ENCODE measurements at regions not wholly inside any gene's neighbourhood (a gene's known extent, or its start where the extent isn't known, plus 50 kb on each side); places are given as distances from the start of the nearest gene placed in this dataset.
A peak's percentile ranks its signal among the peaks of the same experiment; 100 is the strongest.
"Not testable (repeated sequence)": the region's sequence is repeated elsewhere in the genome, so short reads cannot be mapped to it uniquely, and the experiment has no call there.

- H3K36me3 Mint-ChIP-seq (ENCODE audit: low read depth), result no peaks in the 10 kb centered on the region
- DNase-seq, result peak; percentile 14 to 32 (median 15)
- peaks cover 15% of the 10 kb centered on the region for H3K27me3 Mint-ChIP-seq
- H3K4me3 Mint-ChIP-seq, result no peak overlapping the region
- no peak overlapping the region for H3K27ac Mint-ChIP-seq
- H3K4me1 Mint-ChIP-seq, result peaks cover 8% of the 10 kb centered on the region
- ATAC-seq, result peak; percentile 99
- H3K9me3 ChIP-seq (ENCODE audit: control insufficient read depth, low read length, poor library complexity, severe bottlenecking), result no peaks in the 10 kb centered on the region
Measured at GRCh38 chr3:153768561-153769469, 352.4 kb upstream of the ARHGEF26 start.

- Mint-ChIP-seq H3K4me1 (peaks cover 6% of the 10 kb centered on the region), H3K36me3 (ENCODE audit: low read depth) (peaks cover 2% of the 10 kb centered on the region), H3K27ac (no peak overlapping the region), H3K4me3 (no peak overlapping the region), H3K27me3 (peaks cover 20% of the 10 kb centered on the region)
- H3K9me3 ChIP-seq (ENCODE audit: control insufficient read depth, low read length, poor library complexity, severe bottlenecking), result no peaks in the 10 kb centered on the region
- no peak for DNase-seq
- ATAC-seq, result no peak
Measured at GRCh38 chr3:153783106-153783505, 338.1 kb upstream of the ARHGEF26 start.

GRCh38 chr3:153783741-153784480 is 337.3 kb upstream of the ARHGEF26 start:
- ATAC-seq, result no peak
- H3K9me3 ChIP-seq (ENCODE audit: control insufficient read depth, low read length, poor library complexity, severe bottlenecking), result no peaks in the 10 kb centered on the region
- H3K27ac Mint-ChIP-seq, result no peak overlapping the region
- H3K27me3 Mint-ChIP-seq, result peaks cover 20% of the 10 kb centered on the region
- H3K4me3 Mint-ChIP-seq, result no peak overlapping the region
- peaks cover 2% of the 10 kb centered on the region for H3K36me3 Mint-ChIP-seq (ENCODE audit: low read depth)
- DNase-seq, result no peak
- peaks cover 6% of the 10 kb centered on the region for H3K4me1 Mint-ChIP-seq

GRCh38 chr3:153785901-153786300 is 335.3 kb upstream of the ARHGEF26 start:
- Mint-ChIP-seq H3K4me3 (no peak overlapping the region), H3K36me3 (ENCODE audit: low read depth) (peaks cover 2% of the 10 kb centered on the region), H3K4me1 (peaks cover 6% of the 10 kb centered on the region), H3K27ac (no peak overlapping the region), H3K27me3 (peaks cover 20% of the 10 kb centered on the region)
- DNase-seq (no peak), ATAC-seq (no peak)
- no peaks in the 10 kb centered on the region for H3K9me3 ChIP-seq (ENCODE audit: control insufficient read depth, low read length, poor library complexity, severe bottlenecking)

GRCh38 chr3:153789380-153789779 is 331.8 kb upstream of the ARHGEF26 start:
- peaks cover 2% of the 10 kb centered on the region for H3K36me3 Mint-ChIP-seq (ENCODE audit: low read depth)
- no peak for DNase-seq
- peaks cover 7% of the 10 kb centered on the region for H3K27me3 Mint-ChIP-seq
- no peak for ATAC-seq
- H3K4me1 Mint-ChIP-seq, result peaks cover 6% of the 10 kb centered on the region
- no peak overlapping the region for H3K27ac Mint-ChIP-seq
- no peaks in the 10 kb centered on the region for H3K9me3 ChIP-seq (ENCODE audit: control insufficient read depth, low read length, poor library complexity, severe bottlenecking)
- no peak overlapping the region for H3K4me3 Mint-ChIP-seq

- not testable (repeated sequence) for ATAC-seq; H3K27me3 Mint-ChIP-seq; H3K27ac Mint-ChIP-seq; DNase-seq; H3K36me3 Mint-ChIP-seq (ENCODE audit: low read depth); H3K9me3 ChIP-seq (ENCODE audit: control insufficient read depth, low read length, poor library complexity, severe bottlenecking); H3K4me3 Mint-ChIP-seq; H3K4me1 Mint-ChIP-seq
Measured at GRCh38 chr3:153797056-153797455, 324.1 kb upstream of the ARHGEF26 start.

GRCh38 chr3:153809097-153809496 is 312.1 kb upstream of the ARHGEF26 start:
- H3K4me3 Mint-ChIP-seq, result no peak overlapping the region
- H3K4me1 Mint-ChIP-seq, result no peaks in the 10 kb centered on the region
- no peaks in the 10 kb centered on the region for H3K27me3 Mint-ChIP-seq
- H3K27ac Mint-ChIP-seq, result no peak overlapping the region
- H3K9me3 ChIP-seq (ENCODE audit: control insufficient read depth, low read length, poor library complexity, severe bottlenecking), result no peaks in the 10 kb centered on the region
- H3K36me3 Mint-ChIP-seq (ENCODE audit: low read depth), result peaks cover 3% of the 10 kb centered on the region
- DNase-seq (no peak), ATAC-seq (no peak)

GRCh38 chr3:153818338-153818737 is 302.9 kb upstream of the ARHGEF26 start:
- ATAC-seq (no peak), DNase-seq (no peak)
- no peak overlapping the region for H3K4me3 Mint-ChIP-seq
- H3K27me3 Mint-ChIP-seq, result no peaks in the 10 kb centered on the region
- H3K9me3 ChIP-seq (ENCODE audit: control insufficient read depth, low read length, poor library complexity, severe bottlenecking), result no peaks in the 10 kb centered on the region
- H3K27ac Mint-ChIP-seq, result no peak overlapping the region
- H3K4me1 Mint-ChIP-seq, result peaks cover 5% of the 10 kb centered on the region
- no peaks in the 10 kb centered on the region for H3K36me3 Mint-ChIP-seq (ENCODE audit: low read depth)

GRCh38 chr3:153820035-153820434 is 301.2 kb upstream of the ARHGEF26 start:
- no peaks in the 10 kb centered on the region for H3K9me3 ChIP-seq (ENCODE audit: control insufficient read depth, low read length, poor library complexity, severe bottlenecking)
- peaks cover 5% of the 10 kb centered on the region for H3K4me1 Mint-ChIP-seq
- H3K27me3 Mint-ChIP-seq, result no peaks in the 10 kb centered on the region
- H3K4me3 Mint-ChIP-seq, result no peak overlapping the region
- no peak overlapping the region for H3K27ac Mint-ChIP-seq
- ATAC-seq, result no peak
- no peaks in the 10 kb centered on the region for H3K36me3 Mint-ChIP-seq (ENCODE audit: low read depth)
- no peak for DNase-seq

- not testable (repeated sequence) for H3K27ac Mint-ChIP-seq; H3K4me1 Mint-ChIP-seq; ATAC-seq; H3K4me3 Mint-ChIP-seq; H3K27me3 Mint-ChIP-seq; H3K9me3 ChIP-seq (ENCODE audit: control insufficient read depth, low read length, poor library complexity, severe bottlenecking); DNase-seq; H3K36me3 Mint-ChIP-seq (ENCODE audit: low read depth)
Measured at GRCh38 chr3:153828346-153828745, 292.8 kb upstream of the ARHGEF26 start.

- Mint-ChIP-seq H3K27ac (no peak overlapping the region), H3K4me3 (no peak overlapping the region), H3K27me3 (no peaks in the 10 kb centered on the region), H3K36me3 (ENCODE audit: low read depth) (no peaks in the 10 kb centered on the region), H3K4me1 (no peaks in the 10 kb centered on the region)
- DNase-seq (no peak), ATAC-seq (no peak)
- no peaks in the 10 kb centered on the region for H3K9me3 ChIP-seq (ENCODE audit: control insufficient read depth, low read length, poor library complexity, severe bottlenecking)
Measured at GRCh38 chr3:153829606-153830170, 291.5 kb upstream of the ARHGEF26 start.

- ATAC-seq (no peak), DNase-seq (no peak)
- Mint-ChIP-seq H3K27ac (no peak overlapping the region), H3K4me3 (no peak overlapping the region), H3K27me3 (no peaks in the 10 kb centered on the region), H3K4me1 (no peaks in the 10 kb centered on the region), H3K36me3 (ENCODE audit: low read depth) (no peaks in the 10 kb centered on the region)
- H3K9me3 ChIP-seq (ENCODE audit: control insufficient read depth, low read length, poor library complexity, severe bottlenecking), result no peaks in the 10 kb centered on the region
Measured at GRCh38 chr3:153830552-153830951, 290.6 kb upstream of the ARHGEF26 start.

GRCh38 chr3:153835540-153835939 is 285.6 kb upstream of the ARHGEF26 start:
- DNase-seq, result no peak
- no peak overlapping the region for H3K27ac Mint-ChIP-seq
- no peak for ATAC-seq
- H3K4me3 Mint-ChIP-seq, result no peak overlapping the region
- no peaks in the 10 kb centered on the region for H3K36me3 Mint-ChIP-seq (ENCODE audit: low read depth)
- no peaks in the 10 kb centered on the region for H3K4me1 Mint-ChIP-seq
- H3K9me3 ChIP-seq (ENCODE audit: control insufficient read depth, low read length, poor library complexity, severe bottlenecking), result no peaks in the 10 kb centered on the region
- peaks cover 5% of the 10 kb centered on the region for H3K27me3 Mint-ChIP-seq
